CD4-positive, alpha-beta T cell treated with Interferon gamma for 1 hour (primary cell): ENCODE measurements at regions not wholly inside any gene's neighbourhood (a gene's known extent, or its start where the extent isn't known, plus 50 kb on each side); places are given as distances from the start of the nearest gene placed in this dataset.

Source experiments
- DNase-seq: peaks from one replicate; pipeline ENCODE4 v3.0.0-alpha.2; 2020

DNA sequence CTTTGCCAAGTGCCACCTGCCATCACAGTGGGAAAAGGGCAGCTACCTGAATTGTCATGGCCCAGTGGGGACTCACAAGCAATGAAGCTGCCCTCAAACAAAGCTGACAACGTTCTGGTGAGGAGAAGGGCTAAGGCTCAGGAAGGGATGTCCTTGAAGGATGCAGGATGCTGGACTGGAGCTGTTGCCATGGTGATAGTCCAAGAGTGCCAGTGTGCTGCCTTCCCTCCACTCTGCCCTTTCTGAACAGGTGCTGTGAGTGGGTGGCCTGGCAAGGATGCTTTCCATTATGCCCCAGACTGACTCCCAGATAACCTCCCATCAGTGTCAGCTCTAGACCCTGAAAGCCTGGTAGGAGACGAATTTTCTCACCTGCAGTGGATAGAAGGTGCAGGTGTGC is 137.8 kb upstream of the GYPC start:
- DNase-seq = no peak

- DNase-seq = peak; percentile 63
These were observed 128.0 kb upstream of the GYPC start for GRCh38 chr2:126527836-126528490.

DNA sequence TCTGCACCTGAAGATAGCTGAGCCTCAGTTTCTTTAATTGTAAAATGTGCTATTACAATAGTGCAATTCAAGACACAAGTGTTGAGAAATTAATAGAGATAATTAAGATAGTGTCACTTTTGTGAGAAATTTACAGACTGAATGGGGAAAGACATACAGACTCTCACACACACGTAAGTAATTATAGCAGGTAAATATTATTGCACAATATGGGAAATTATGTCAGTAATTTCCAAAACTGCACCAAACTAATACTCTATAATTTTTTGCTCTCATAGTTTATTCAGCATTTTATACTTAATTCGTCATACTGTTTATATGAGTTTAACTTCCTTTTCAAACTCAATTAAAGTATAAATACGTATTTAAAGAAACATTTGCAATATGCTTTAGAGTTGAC is 124.9 kb upstream of the GYPC start:
- no peak for DNase-seq

DNA sequence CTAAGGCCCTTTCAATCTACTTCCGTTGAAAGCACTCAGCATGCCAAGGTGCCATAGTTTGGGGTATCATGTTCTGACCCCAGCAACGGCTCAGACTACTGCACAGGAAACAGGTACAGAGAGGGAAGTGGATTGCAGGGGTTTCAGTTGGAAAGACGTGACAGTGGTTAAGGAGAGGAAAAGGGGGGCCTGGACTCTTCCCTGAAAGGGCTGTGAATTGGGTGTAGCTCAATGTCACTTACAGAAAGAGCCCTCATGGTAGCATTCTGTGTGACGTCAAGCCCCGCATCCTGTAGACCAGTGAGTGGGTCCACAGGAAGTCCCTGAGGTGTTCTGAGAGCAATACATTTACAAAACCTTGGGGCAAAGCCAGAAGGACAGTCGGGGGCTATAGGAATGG is 121.5 kb upstream of the GYPC start:
- DNase-seq = no peak

- DNase-seq = no peak
These were observed 120.5 kb upstream of the GYPC start for GRCh38 chr2:126535408-126535807.

DNA sequence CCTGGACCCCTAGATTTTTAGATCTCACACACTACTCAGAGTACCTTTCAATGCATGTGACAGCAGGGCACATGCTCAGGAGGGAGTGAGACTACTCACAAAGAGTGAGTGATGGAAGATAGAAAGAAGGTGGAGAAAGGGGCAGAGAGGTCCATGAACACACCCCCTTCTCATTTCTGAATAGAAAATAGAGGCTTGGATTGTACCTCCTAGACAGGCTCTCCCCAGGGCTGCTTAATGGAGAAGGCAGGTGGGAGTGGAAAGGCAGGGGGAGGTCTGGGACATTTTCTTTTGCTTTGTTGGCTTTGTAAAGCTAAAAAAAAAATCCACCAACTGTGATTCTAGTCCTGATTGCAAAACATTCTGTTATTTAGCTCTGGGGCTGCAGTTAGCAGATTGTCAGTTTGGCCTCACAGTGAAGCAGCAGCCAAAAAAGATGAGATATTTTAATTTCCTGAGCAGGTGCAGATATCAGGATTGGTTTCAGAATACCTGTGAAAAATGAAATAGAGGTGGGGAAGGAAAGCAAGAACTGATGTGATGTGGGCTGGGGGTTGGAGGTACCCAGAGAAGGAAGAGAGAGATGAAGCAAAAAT is 119.3 kb upstream of the GYPC start:
- no peak for DNase-seq

- DNase-seq = no peak
These were observed 116.9 kb upstream of the GYPC start for GRCh38 chr2:126539101-126539500.

GRCh38 chr2:126542247-126542646 is 113.7 kb upstream of the GYPC start:
- no peak for DNase-seq

- no peak for DNase-seq
These were observed 112.9 kb upstream of the GYPC start for GRCh38 chr2:126543081-126543480.

- DNase-seq = no peak
These were observed 97.9 kb upstream of the GYPC start for GRCh38 chr2:126558029-126558428.

DNA sequence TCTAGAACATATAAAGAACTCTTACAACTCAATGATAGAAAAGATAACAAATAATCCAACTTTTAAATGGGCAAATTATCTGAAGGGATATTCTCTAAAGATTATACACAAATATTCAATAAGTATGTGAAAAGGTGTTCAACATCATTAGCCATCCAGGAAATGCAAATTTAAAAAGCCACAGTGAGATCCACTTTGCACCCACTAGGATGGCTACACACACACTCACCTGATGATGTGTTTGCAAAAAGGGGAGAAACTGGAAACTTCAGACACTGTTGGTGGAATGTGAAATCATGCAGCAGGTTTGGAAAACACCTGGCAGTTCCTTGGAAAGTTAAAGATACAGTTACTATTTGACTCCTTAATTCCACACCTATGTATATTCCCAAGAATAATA is 87.2 kb upstream of the GYPC start:
- no peak for DNase-seq

GRCh38 chr2:126571403-126571802 is 84.6 kb upstream of the GYPC start:
- no peak for DNase-seq

- no peak for DNase-seq
These were observed 80.3 kb upstream of the GYPC start for GRCh38 chr2:126575631-126576030.

- no peak for DNase-seq
These were observed 76.1 kb upstream of the GYPC start for GRCh38 chr2:126579868-126580267.

DNA sequence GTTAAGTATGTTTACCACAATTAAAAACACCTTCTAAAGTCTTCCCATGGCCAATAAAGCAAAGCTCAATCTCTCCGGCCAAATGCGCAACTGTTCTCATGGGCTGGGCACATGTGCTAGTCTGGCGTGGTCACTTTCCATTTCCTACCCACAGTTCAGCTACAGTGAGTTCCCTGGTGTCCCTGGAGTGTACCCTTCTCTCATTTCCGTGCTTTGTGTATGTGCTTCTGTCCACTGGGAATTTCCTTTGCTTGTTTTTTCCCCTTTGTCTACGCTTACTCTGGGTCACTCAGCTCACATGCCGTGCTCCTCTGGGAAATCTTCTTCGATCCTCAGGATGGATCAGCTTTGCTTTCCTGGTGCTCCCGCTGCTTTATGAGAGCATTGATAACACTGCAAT is 69.6 kb upstream of the GYPC start:
- DNase-seq = no peak

GRCh38 chr2:126599062-126599461 is 56.9 kb upstream of the GYPC start:
- DNase-seq = no peak

DNA sequence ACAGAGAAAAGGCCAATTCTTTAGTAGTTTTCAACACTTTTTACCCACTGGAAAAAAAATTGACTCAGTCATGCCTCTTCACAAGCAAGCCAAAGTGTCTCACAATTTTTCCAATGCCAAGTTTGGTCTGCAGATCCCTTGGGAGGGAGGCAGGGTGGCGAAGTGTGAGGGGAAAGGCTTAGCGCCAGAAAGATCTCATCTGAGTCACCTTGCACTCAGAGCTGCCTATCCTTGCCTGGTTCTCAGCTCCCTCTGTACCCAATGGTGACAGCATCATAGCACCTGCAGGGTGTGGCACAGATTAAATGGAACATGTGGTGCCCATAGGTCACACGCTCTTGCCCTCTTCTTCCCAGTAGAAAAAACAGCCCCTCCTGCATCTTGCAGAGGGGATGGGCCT is 55.2 kb upstream of the GYPC start:
- DNase-seq = no peak

- no peak for DNase-seq
These were observed 53.6 kb upstream of the GYPC start for GRCh38 chr2:126602334-126602733.
